Hippocampal formation (tissue), 2 donors: ENCODE measurements at regions not wholly inside any gene's neighbourhood (a gene's known extent, or its start where the extent isn't known, plus 50 kb on each side); places are given as distances from the start of the nearest gene placed in this dataset.

Experiments
- DNase-seq, 2 donors: peaks; one replicate each; lab custom pipeline; 2025; lab: John Stamatoyannopoulos, UW

- DNase-seq = no peak
Measured at GRCh38 chr11:80687941-80688340, 1247.1 kb upstream of the TENM4 start.

GRCh38 chr11:80686889-80687288, 1246.1 kb upstream of the TENM4 start:
- no peak for DNase-seq

GRCh38 chr11:80673566-80673965, 1232.7 kb upstream of the TENM4 start:
- DNase-seq = no peak

- no peak for DNase-seq
Measured at GRCh38 chr11:80669620-80670019, 1228.8 kb upstream of the TENM4 start.

- DNase-seq = no peak
Measured at GRCh38 chr11:80668039-80668438, 1227.2 kb upstream of the TENM4 start.

GRCh38 chr11:80655834-80656233, 1215.0 kb upstream of the TENM4 start:
- no peak for DNase-seq

GRCh38 chr11:80650966-80651365, 1210.1 kb upstream of the TENM4 start:
- DNase-seq = no peak

- no peak for DNase-seq
Measured at GRCh38 chr11:80649186-80649585, 1208.4 kb upstream of the TENM4 start.

GRCh38 chr11:80638296-80638695, 1197.5 kb upstream of the TENM4 start:
- DNase-seq = no peak

GRCh38 chr11:80637571-80637970, 1196.7 kb upstream of the TENM4 start:
- DNase-seq = no peak

GRCh38 chr11:80636999-80637398, 1196.2 kb upstream of the TENM4 start:
- DNase-seq = no peak

GRCh38 chr11:80635178-80635577, 1194.3 kb upstream of the TENM4 start:
- DNase-seq = no peak

- no peak for DNase-seq
Measured at GRCh38 chr11:80632691-80633090, 1191.9 kb upstream of the TENM4 start.

GRCh38 chr11:80632156-80632555, 1191.3 kb upstream of the TENM4 start:
- no peak for DNase-seq

GRCh38 chr11:80629466-80629865, 1188.6 kb upstream of the TENM4 start:
- DNase-seq = no peak

- DNase-seq = no peak
Measured at GRCh38 chr11:80627364-80627763, 1186.5 kb upstream of the TENM4 start.

GRCh38 chr11:80626721-80627120, 1185.9 kb upstream of the TENM4 start:
- DNase-seq = no peak

GRCh38 chr11:80625563-80625962, 1184.7 kb upstream of the TENM4 start:
- DNase-seq = no peak

GRCh38 chr11:80621871-80622270, 1181.0 kb upstream of the TENM4 start:
- DNase-seq = no peak

- DNase-seq = no peak
Measured at GRCh38 chr11:80620867-80621266, 1180.0 kb upstream of the TENM4 start.

GRCh38 chr11:80617156-80617555, 1176.3 kb upstream of the TENM4 start:
- no peak for DNase-seq

- no peak for DNase-seq
Measured at GRCh38 chr11:80616070-80616800, 1175.4 kb upstream of the TENM4 start.

- DNase-seq = no peak
Measured at GRCh38 chr11:80613655-80614054, 1172.8 kb upstream of the TENM4 start.

GRCh38 chr11:80610516-80610915, 1169.7 kb upstream of the TENM4 start:
- DNase-seq = no peak
